C1 segment of cervical spinal cord (tissue), 14 donors: ENCODE measurements at regions not wholly inside any gene's neighbourhood (a gene's known extent, or its start where the extent isn't known, plus 50 kb on each side); places are given as distances from the start of the nearest gene placed in this dataset.
"Not testable (repeated sequence)": the region's sequence is repeated elsewhere in the genome, so short reads cannot be mapped to it uniquely, and the experiment has no call there.

Experiments used
- DNase-seq, 14 donors: peaks; one replicate each; lab custom pipeline; 2025; lab: John Stamatoyannopoulos, UW

DNA sequence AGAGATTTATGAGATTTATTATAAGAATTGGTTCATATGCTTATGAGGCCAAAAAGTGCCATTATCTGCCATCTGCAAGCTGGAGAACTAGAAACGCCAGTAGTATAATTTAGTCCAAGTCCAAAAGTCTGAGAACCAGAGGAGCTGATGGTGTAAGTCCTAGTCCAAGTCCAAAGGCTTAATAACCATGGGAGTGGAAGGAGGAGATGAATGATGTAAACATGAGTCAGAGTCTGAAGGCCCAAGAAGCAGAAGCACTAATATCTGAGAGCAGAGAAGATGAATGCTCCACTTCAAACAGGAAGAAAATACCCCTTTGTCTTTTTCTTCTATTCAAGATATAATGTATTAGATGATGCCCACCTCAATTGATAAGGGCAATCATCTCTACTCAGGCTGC, 185.7 kb downstream of the CGGBP1 start:
- DNase-seq, result no peak

DNA sequence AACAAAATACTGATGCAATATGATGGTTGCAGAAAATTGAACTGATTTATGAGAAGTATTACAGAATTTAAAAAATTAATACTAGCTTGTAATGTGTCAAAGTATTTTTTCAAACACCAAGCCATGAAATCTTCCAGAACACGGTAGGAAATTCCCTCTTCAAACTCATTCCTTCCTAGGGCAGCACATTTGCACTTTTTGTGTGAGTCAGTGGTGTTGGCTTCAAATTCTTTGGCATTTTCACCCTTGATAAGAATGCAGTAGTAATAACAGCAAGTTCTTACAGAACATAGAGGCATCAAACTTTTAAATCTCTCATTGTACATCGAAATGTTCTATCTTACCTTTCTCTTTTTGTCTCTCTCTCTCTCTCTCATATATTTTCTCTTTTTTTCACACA, 191.8 kb downstream of the CGGBP1 start:
- no peak for DNase-seq

DNA sequence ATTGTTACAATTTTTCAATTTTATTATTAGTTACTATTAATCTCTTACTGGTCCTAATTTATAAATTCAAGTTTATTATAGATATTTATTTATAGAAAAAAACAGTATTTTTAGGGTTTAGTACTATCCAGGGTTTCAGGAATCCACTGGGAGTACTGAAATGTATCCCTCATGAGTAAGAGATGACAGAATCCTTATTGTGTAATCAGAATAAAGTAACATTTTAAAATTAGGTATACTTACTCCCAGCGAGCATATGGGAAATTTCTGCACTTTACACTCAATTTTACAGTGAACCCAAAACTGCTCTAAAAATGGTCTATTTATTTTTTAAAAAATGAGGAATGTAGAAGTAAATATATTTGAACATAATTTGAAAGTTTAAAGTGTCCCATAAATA, 202.7 kb downstream of the CGGBP1 start:
- DNase-seq, result no peak

DNA sequence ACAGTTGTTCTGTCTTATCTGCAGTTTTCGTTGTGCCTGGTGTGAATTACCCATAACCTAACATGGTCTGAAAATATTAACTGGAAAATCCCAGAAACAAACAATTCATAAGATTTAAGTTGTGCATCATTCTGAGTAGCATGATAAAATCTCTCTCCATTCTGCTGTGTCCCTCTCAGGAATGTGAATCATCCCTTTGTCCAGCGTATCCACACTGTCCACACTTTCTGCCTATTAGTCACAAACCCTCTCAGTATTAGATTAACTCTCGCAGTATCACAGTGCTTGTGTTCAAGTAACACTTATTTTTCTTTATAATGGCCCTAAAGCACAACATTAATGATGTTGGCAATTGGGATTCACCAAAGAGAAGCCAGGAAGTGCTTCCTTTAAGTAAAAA, 203.2 kb downstream of the CGGBP1 start:
- DNase-seq, result no peak

DNA sequence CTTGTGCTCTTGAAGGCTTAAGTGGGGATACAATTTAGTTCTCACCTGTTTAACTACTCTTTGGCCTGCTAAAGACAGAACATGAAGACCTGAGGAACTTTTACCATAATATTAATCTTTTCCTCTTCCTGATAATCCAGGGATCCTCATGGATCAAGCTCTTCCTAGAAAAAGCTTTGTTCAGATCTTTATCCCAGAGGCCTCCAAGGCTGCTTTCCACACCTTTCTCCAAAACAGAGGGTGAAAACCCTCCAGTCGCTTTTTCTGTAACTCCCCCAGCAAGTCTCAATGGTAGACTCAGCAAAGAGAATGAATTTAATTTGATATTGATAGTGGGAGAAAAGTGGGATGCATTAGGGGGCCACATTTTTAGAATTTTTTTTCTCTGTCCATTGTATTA, 203.6 kb downstream of the CGGBP1 start:
- DNase-seq, result no peak

DNA sequence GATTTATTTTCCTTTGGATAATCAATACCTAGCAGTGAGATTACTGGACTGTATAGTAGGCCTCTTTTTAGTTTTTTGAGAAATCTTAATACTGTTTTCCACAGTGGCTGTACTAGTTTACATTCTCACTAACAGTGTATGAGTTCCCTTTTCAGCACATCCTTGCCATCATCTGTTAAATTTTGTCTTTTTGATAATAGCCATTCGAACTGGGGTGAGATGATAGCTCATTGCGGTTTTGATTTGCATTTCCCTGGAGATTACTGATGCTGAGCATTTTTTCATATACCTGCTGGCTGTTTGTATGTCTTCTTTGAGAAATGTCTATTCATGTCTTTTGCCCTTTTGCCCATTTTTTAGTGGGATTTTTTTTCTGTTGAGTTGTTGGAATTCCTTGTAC, 210.8 kb downstream of the CGGBP1 start:
- no peak for DNase-seq

DNA sequence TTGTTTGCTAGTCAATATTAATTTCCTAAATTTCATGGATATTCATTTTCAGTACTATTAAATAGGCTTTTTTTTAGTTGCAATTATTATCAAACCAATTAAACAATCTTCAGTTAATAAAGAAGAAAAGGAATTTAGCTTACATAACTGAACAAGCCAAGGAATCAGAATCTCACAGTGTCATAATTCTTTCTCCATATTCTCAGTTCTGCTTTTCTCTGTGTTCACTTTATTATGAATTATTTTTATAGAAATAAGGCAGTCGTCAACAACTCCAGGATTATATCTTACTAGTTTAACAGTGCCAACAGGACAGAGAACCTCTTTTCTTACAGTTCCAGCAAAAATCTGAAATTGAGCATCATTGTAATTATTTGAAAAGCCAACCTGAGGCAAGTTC, 221.7 kb downstream of the CGGBP1 start:
- DNase-seq, result no peak

DNA sequence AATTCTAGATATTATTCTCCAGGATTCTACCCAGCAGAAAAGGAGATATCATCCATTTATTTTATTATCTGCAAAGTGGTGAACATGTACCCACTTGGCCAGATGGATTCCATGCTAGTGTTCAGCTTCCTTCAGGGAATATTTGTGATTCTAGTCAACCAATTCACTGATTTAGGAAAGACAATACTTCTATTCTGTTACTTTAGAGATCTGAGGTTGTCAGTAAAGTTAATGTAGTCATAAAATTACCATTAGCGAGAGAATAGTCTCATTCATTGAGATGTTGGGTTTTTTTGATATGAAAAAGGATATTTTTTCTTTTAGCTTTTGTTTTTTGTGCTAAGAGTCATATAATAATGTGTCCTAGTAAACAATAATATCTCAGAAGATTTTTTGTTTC, 222.8 kb downstream of the CGGBP1 start:
- no peak for DNase-seq

DNA sequence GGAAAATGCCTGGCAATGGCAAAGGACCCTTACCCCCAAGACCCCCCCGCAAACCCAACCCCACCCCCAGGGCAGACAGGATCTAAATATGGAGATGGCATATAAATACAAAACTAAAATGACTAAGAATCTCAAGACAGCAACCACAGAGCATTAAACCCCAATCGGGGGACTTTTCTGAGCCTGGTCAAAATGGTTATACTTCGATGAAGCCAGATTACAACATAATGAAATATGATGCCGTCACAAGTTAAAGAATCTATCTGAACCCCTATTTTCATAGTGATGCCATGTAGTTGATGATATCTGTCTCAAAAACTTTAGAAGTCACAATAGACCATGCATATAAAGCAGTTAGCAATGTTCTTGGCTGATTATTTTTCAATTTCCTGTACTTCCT, 223.6 kb downstream of the CGGBP1 start:
- DNase-seq, result no peak

DNA sequence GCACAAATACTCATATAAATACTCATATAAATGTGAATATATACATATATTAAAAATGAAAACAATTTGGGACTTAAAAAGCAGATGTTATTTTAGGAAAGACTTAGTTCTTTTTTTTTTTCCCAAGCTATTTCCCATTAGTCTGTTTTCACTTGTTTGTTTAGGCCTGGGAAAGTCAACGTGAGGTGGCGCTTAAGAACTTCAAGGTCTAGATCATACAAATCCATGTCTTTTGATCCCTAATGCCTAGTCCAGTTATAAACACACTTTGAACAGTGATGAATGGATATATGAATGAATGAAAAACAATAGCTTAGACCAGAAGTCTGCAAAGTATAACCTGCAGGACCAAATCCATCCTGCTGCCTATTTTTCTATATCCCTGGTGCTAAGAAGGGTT, 224.5 kb downstream of the CGGBP1 start:
- no peak for DNase-seq

DNA sequence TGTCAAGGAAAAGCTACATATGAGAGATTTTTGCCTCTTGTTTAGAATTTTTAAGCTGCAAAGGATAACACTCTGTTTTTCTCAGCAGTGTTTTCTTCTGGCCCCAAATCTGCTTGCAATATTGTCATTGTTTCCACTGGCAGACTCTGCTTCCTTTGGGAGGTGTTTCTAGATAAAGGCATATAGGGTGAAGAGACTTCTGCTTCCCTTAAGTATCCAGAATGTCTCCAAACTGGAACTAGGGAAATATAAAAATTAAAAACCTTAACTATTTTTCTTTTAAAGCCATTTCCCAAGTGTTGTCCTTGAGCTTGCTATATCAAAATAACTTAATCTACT, 225.8 kb downstream of the CGGBP1 start:
- DNase-seq, result no peak

DNA sequence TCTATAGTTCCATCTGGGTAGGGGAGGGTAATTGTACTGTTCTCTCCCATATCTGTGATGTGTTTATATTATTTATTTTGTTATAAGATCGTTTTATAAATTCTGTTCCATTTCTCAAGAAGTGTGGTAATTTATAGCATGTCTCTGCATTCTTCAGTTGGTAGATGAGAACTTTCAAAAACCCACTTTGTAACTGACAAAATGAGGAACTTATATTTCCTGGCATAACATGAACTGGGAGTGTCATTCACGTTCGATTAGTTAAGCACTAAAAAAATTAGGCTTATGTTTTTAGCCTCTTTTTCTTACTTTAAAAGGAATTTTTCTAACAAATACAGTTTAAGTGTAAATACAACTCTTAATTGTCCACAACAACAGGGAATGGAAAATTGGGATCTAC, 230.8 kb downstream of the CGGBP1 start:
- DNase-seq, result no peak

DNA sequence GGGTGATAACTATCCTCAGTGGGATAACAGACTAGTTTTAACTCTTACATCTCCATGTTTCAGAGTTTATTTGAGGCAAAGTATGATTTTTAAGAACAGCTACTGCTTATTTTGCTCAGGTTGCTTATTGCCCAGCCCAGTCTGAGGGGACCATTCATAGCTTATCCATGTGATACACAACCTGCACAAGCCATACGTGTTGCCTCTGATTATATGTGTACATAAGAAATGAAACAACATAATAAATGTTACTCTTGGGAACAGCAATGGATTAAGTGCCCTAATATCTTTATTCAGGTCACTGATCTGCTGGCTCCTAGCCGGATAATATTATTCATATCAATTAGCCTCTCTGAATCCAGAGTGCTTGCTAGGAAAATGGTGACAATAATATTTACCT, 236.2 kb downstream of the CGGBP1 start:
- DNase-seq, result no peak

DNA sequence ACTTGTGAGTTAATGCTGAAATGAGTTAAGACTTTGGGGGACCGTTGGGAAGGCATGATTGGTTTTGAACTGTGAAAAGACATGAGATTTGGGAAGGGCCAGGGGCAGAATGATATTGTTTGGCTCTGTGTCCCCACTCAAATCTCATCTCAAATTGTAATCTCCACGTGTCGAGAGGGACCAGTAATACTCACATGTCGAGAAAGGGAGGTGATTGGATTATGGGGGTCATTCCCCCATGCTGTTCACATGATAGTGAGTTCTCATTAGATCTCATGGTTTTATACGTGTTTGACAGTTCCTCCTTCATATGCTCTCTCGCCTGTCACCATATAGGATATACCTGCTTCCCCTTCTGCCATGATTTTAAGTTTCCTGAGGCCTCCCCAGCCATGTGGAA, 245.3 kb downstream of the CGGBP1 start:
- not testable (repeated sequence) for DNase-seq

DNA sequence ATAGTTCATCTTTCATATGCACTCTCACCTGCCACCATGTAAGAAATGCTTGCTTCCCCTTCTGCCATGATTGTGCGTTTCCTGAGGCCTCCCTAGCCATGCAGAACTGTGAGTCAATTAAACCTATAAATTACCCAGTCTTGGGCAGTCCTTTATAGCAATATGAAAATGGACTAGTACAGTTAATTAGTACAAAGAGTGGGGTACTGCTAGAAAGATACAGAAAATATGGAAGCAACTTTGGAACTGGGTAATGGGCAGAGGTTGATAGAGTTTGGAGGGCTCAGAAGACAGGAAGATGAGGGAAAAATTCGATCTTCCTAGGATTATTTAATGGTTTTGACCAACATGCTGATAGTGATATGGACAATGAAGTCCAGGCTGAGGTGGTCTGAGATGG, 246.9 kb downstream of the CGGBP1 start:
- no peak for DNase-seq

DNA sequence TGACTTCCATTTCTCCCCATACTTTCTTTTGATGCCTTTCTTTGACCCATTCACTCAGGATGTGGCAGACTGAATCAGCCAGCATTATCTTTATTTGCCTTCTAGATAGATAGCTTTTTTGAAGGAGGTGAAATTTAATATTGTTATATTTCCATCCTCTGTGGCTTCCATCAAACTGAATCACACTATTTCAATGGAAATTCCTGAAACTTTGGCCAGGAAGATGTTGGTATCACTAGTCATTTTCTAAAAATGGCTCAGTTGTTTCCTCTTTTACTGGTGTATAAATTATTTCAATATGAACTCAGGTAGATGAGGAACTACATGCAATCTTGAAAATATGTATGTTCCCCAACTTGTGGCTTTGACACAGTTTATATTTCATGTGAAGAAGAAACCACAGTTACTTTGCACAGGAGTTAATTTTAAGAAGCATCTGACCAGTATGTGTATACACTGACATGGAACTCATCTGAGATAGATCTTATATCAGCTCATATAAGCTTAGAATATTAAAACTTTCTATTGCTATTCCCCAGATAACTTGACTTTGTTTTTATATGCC, 248.3 kb downstream of the CGGBP1 start:
- DNase-seq, result no peak

DNA sequence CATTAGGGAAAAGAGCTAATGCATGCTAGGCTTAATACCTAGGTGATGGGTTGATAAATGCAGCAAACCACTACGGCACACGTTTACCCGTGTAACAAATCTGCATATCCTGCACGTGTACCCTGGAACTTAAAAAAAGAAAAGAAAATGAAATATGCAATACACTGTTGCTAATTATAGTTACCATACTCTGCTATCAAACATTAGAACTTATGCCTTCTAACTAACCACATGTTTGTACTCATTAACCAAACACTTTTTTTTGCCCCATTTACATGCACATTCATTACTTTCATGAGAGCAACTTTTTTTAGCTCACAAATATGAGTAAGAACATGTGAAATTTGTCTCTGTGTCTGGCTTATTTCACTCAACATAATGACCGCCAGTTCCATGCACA, 253.1 kb downstream of the CGGBP1 start:
- no peak for DNase-seq

DNA sequence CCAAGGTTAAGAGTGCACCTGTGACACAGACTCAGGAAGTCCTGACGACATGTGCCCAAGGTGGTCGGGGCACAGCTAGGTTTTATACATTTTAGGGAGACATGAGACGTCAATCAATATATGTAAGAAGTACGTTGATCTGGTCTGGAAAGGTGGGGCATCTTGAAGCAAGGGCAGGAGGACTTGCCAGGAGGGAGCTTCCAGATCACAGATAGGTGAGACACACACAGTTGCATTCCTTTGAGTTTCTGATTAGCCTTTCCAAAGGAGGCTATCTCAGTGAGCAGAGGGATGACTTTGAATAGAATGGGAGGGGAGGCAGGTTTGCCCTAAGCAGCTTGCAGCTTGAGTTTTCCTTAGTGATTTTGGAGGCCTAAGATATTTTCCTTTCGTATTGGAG, 257.4 kb downstream of the CGGBP1 start:
- DNase-seq, result no peak

DNA sequence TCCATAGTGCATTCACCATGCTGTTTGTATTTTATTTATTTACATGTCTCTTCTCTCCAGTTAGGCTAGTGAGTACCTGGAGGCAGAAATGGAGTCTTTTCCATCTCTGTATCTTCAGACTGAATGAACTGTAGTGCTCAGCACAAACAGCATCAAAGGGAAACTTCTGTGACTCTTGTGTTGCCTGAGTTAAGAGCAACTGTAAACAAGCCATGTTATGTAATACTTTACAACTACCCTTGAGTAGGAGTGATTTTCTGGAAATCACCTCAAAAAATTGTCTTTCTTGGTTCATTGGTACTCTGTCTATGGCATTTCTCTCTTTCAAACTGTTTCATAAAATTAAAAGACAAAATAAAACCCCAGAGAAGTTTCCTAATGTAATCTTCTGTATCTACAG, 258.3 kb downstream of the CGGBP1 start:
- DNase-seq, result no peak

DNA sequence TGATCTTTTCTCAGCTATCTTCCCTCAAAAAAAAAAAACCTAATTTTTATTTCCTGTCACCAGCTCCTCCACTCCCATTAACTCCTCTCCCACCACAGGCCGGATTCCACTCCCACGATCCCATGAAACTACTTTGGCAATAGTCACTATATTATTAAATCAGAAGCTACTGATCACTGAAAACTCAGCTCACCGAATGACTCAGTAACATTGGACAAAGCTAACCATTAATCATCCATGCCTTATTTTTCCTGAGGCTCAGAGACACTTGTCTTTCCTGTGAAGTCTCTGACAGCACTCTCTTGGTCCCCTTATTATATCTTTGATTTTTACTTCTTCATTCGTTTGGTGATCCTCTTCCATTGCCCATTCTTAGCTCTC, 260.2 kb downstream of the CGGBP1 start:
- no peak for DNase-seq

DNA sequence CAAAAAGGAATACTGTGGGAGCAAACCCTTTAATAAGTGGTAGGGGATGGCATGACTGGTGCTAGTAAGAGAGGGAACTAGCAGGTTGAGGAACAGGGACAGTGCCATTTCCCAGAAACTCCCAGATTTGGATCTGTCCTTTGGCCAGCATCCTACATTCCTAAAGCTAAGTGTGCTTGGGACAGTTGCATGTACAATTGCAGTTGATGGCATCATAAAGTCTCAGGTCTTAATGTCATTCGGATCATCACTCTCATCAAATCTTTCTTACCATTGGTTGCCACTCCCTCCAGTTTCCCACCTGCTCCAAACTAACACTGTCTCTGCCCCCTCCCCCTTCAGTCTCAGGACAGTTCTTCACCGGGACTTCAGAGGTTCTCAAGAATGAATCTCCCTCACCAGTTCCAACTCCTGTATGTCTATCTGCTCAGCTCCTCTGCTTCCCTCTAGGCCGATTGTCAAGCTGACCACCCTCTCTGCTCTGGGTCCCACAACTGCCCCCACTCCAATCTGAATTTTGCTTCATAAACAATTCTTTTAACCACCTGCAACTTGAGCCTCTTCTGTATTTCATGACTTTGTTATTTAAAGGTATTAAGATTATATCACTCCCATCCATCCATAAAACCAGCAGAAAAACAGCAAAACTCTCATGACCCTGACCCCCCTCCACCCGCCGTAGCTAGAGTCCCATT, 260.8 kb downstream of the CGGBP1 start:
- DNase-seq, result no peak

DNA sequence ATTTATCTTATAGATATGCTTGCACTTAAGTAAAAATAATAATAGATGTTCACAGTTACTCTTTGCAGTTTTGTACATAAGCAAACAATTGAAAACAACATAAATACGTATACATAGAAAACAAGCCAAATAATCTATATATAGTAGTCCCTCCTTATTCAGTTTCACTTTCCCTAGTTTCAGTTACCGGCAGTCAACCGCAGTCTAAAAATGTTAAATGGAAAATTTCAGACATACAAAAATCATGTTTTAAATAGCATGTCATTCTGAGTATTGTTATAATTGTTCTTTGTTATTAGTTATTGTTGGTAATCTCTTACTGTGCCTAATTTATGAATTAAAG, 262.0 kb downstream of the CGGBP1 start:
- DNase-seq, result no peak

DNA sequence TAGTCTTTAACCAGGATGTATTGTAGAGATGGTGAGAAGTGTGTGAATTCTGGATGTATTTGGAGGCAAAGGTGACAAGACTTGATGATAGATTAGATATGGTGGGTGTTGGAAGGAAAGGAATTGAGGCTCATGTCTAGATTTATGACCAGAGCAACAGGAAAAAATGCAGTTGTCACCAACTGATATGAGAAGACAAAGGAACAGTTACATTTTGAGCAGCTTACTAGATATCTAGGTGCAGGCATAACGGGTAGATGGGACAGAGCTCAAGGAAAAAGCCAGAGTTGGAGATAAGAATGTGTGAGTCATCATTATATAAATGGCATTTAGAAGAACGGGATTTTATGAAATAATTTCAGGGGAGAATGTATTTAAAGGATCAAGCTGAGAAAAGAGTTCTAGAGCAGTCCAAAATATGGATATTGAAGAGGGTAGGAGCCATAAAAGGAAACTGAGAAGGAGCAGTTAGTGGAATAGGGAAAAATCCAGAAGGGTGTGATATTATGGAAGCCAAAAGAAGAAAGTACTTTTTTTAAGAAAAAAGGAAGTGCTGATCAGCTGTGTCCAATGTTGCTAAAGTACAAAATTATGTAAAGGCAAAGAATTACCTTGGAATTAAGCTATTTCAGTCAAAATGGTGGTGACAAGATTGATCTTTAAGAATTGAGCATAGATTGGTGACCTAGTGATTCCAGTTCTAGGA, 262.5 kb downstream of the CGGBP1 start:
- DNase-seq, result no peak

DNA sequence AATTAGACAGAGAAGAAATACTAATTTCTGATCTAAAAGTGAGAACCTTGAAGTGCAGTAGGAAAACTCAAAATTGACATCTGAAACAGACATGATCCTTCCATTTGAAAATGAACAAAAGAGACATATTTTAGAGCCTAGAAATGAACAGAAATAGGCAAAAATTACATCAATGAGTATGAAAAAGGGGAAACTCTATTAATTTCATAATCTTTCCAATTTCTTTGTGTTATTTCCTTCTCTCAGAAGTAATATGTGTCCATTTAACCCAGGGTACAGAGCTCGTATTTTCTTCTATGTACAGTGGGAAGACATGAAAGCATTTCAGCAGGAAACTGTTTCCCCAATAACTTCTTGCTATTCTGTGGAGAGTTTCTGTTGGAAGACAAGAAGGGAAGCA, 263.1 kb downstream of the CGGBP1 start:
- DNase-seq, result no peak
